GM19438 (cell line): ENCODE measurements at regions not wholly inside any gene's neighbourhood (a gene's known extent, or its start where the extent isn't known, plus 50 kb on each side); places are given as distances from the start of the nearest gene placed in this dataset.
"Not testable (repeated sequence)": the region's sequence is repeated elsewhere in the genome, so short reads cannot be mapped to it uniquely, and the experiment has no call there.

Source experiments
- ATAC-seq: cut with Tn5 transposase; IDR thresholded peaks from one replicate; pipeline ENCODE4 v1.9.1; 2021; ENCODE audit warnings: low read depth; ENCODE audit not compliant: unreplicated experiment

DNA sequence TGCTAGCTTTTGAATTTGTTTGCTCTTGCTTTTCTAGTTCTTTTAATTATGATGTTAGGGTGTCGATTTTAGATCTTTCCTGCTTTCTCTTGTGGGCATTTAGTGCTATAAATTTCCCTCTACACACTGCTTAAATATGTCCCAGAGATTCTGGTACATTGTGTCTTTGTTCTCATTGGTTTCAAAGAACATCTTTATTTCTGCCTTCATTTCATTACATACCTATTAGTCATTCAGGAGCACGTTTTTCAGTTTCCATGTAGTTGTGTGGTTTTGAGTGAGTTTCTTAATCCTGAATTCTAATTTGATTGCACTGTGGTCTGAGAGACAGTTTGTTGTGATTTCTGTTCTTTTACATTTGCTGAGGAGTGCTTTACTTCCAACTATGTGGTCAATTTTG is 51.2 kb upstream of the MB21D2 start:
- not testable (repeated sequence) for ATAC-seq

DNA sequence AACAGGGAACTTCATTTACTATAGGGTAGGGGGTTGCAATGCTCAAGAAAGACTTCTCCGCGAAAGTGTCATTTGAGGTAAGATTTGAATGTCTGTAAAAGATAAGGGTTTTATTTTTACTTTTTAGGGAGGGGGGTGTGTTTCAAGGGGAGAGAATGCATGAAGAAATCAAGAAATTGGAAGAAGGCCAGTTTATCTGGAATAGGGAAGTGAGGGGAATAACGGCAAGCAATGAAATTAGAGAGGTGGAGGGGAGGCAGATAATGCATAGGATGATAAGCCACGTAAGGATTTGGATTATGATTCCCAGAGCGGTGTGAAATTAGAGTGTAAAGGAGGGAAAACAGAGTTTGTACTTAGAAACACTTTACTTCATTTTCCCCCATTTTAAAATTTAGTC is 63.0 kb upstream of the MB21D2 start:
- ATAC-seq: no peak

DNA sequence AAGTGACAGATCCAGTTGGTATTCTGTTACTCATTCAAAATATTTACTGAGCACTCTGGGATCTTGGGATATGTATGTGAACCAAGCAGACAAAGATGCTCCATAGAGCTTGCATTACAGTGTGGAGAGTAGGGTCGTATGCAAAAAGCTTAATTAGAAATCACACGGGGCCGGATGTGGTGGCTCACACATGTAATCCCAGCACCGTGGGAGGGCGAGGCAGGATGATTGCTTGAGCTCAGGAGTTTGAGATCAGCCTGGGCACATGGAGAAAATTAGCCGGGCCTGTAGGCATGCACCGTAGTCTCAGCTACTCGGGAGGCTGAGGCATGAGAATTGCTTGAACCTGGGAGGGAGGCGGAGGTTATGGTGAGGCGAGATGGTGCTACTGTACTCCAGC is 68.7 kb upstream of the MB21D2 start:
- ATAC-seq: no peak

DNA sequence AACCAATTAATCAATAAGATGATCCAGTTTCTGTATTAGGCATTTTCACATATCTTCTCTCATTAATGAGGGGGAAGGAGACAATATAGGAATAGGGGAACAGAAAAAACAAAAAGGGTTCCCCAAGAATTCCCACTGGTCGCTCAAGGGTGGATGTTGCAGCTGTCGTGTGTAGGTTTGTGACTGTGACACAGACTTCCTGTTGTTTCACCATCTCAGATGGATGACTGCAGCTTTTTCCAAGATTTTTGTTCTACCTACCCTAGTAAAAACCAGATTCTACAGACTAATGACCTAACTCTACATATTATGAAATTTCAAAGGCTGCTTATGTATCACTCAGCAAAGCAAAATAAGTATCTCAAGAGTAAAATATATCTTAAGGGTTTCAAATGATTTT is 73.7 kb upstream of the MB21D2 start:
- no peak for ATAC-seq

DNA sequence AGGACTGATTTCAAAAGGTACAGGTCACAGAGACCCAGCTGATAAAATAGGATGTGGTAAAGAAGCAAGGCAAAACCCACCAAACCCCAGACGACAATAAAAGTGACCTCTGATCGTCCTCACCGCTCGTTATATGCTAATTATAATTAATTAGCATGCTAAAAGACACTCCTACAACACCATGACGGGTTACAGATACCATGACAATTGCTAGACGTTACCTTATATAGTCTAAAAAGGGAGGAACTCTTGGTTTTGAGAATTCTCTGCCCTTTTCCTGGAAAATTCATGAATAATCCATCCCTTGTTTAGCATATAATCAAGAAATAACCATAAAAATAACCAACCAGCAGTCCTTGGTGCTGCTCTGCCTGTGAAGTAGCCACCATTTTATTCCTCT is 74.7 kb upstream of the MB21D2 start:
- no peak for ATAC-seq

DNA sequence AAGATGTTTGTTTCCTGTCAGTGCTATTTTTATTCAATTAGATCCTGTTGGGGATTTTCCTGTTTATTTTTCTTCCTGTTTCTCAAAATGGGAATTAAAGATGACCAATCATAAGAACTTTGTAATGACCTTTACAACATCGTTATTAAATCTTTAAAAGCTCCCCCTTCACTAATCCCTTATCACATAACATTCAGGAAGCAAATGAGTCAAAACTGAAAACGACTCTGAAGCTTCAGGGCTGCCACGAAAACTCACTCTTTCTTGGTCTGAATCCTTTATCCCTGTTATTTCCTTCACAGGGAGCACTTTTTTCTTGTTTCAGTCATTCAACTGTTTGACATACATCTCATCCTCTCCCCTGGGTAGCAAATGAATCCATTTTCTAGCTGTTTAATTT is 75.8 kb upstream of the MB21D2 start:
- ATAC-seq: no peak

DNA sequence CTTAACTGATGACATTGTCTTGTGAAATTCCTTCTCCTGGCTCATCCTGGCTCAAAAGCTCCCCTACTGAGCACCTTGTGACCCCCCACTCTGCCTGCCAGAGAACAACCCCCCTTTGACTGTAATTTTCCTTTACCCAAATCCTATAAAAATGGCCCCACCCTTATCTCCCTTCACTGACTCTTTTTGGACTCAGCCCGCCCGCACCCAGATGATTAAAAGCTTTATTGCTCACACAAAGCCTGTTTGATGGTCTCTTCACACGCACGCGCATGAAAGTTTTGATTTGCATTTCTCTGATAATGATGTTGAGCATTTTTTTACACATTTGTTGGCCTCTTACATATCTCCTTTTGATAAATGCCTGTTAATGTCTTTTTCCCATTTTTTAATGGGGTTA is 83.5 kb upstream of the MB21D2 start:
- ATAC-seq: not testable (repeated sequence)

DNA sequence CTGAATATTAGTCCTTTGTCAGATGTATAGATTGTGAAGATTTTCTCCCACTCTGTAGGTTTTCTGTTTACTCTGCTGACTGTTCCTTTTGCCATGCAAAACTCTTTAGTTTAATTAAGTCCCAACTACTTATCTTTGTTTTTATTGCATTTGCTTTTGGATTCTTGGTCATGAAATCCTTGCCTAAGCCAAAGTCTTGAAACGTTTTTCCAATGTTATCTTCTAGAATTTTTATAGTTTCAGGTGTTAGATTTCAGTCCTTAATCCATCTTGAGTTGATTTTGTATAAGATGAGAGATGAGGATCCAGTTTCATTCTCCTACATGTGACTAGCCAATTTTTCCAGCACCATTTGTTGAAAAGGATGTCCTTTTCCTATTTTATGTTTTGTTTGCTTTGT is 86.0 kb upstream of the MB21D2 start:
- not testable (repeated sequence) for ATAC-seq

DNA sequence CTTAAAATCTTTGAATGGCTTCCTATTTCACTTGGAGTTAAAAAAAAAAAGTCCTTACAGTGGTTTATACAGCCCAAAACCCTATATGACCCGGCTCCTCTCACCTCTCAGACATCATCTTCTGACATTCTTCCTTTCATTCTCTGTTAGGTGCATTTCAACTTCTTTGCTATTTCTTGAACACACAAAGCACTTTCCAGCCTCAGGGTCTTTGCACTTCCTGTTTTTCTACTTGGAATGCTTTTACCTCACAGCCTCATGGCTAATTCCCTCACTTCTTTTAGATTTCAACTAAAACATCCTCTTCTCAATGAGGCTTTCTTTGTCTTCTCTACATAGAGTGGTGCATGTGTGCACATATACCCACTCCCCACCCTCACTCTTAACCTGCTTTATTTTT is 91.0 kb upstream of the MB21D2 start:
- no peak for ATAC-seq

DNA sequence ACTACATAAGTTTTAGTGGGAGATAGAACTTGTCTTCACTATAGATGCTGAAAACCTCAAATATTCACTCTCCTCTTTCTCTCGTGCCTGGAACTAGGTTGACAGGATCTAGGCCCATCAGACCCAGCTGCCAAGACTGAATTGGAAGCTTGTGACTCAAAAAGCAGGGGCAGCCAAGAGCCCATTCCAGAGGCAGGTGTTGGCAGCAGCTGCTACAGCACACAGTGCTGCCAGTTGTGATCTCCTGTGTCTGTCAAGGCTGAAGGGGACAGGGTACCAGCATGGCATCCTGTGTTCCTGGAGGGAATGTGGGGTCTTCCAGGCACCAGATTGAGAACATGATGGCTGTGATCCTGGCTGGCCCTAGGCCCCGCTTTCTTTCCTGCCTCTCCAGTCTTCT is 92.5 kb upstream of the MB21D2 start:
- no peak for ATAC-seq

DNA sequence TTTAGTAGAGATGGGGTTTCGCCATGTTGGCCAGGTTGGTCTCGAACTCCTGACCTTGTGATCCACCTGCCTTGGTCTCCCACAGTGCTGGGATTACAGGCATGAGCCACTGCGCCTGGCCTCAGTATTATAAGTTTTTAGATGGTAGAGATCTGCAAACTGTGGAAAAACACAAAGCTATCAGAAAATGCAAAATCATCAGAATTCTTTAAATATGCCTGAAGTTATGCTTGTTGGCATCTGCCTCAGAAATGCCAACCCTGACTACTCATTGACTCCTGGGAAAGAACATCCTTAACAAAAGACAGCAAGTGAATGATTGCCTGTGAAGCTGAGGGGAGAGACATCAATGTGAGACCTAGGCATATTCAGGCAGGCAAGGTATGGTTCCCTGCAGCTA is 94.3 kb upstream of the MB21D2 start:
- ATAC-seq: no peak

DNA sequence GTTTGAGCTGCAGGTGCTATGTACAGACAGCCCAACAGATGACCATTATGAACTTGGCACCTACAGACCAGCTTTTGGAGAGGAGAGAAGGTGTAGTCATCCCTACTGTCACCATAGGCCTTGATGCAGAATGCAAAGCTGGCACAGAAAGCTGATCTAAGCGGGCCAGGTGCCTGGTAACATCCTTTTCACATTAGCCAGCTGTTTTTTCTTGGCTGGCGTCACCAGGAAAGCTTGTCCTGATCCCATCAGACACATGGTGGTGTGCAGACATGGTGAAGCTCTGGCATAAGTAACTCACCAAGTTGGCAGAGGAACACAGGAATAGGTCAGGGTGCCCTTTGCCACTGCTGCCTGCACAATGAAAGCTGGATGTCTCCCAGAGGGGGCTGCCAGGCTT is 97.2 kb upstream of the MB21D2 start:
- ATAC-seq: no peak

DNA sequence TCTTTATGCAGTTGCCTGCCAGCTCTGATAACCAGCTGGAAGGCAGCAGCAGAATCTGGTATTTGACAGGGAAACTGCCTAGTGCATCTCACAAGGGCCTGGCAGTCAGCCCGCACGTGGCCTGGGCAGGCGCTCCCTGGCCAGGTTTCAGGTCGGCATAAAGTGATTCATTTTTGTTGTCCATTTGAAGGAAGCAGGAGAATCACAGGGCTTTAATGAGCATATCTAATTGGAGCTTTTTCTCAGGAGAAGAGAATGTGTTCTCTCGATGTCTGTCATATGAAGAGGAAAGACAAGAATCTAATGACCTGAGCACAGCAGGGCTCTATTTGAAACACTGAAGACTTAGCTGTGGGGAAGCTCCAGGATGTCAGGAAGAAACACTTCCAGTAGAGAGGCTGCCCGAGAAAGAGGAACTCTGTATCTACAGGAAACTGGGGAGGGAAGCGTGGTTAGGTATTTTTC is 98.8 kb upstream of the MB21D2 start:
- ATAC-seq: no peak

DNA sequence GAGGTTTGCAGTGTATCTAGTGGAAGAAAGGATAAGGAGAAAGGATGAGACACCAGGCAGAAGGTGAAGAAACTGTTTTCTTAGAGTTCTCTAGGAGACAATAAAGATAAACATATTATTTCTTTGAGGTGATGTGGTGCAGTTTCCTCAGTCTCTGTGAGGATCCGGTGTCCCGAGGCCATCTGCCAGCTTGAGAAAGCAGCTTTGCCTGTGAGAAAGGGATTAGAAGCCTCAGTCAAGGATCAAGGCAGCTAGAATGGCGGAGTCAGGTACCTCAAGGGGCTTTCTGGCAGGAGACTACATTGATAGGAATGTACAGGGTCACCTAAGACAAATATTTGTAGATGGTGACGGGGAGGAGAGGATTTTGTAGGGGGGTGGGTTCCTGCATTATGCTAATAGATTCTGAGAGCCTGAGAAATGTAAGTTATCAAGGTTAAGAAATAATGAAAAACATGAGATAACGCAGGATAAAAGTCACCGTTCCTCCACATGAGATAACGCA is 103.9 kb upstream of the MB21D2 start:
- no peak for ATAC-seq

DNA sequence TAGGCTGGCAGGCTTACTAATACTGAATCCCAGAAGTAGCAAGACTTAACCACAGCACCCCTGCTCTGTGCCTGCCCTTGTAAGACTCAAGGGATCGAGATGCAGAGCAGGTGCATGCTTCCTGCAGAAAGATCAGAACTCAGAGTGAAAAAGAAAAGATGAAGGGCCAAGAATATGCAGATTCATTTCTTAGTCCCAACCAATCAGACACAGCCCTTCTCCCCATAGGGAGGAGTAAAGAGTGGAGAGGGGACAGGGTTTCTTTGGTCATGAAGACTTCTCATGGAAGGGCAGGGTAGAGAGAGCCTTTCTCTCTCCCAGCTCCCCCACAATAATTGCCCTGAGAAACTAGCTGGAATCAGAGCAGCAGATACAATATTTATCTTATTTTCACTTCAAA is 105.6 kb upstream of the MB21D2 start:
- ATAC-seq: no peak

DNA sequence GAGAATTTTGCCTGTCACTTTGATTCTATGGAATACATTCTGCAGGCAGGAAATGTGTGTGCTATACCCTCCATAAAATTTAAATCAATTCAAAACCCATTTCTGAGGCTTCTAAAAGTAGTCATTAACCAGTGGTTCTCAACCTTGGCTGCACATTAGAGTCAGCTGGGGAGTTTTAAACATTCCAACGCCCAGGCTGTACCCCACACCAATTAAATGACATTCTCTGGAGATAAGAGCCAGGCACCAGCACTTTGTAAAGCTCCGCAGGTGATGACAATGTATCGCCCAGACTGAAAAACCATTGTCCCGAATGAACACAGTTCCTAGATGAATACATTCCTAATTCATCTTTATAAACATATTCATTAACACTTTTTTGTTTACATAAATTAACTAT is 110.6 kb upstream of the MB21D2 start:
- ATAC-seq: no peak

DNA sequence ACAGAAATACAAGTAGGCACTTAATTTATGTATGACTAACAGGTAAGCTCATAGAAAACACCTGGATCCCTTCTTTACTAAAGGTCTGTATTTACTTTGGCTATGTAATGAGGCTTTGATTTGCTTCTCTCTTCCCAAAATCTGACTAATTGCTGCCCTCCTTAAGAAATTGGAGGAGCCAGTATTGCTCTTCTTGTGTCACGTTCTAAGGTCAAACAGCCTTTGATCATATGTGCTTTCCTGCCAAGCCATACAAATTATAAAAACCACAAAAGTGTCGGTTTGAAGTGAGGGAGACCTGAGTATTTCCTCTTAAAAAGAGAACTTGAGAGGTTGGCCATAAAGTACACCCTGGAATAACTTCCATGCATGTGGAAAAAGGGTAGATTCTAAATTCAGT is 112.1 kb upstream of the MB21D2 start:
- no peak for ATAC-seq

DNA sequence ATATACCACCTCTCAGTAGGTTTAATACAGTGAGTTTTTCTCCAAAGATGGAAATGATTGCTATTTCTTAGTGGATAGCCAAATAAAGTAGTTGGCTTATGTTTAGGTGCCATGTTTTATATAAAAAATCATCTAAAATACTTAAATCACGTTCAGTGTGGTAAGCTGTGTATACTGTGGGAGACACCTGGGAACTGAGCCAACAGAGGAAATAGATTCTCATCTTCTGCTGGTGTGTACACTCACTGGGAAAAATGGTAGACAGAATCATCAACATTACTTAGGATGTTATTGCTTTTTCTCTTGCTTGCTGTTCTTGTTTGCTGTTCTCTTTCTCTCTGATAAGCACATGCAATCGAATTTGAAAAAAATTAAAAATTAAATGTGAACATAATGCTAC is 112.6 kb upstream of the MB21D2 start:
- ATAC-seq: no peak

DNA sequence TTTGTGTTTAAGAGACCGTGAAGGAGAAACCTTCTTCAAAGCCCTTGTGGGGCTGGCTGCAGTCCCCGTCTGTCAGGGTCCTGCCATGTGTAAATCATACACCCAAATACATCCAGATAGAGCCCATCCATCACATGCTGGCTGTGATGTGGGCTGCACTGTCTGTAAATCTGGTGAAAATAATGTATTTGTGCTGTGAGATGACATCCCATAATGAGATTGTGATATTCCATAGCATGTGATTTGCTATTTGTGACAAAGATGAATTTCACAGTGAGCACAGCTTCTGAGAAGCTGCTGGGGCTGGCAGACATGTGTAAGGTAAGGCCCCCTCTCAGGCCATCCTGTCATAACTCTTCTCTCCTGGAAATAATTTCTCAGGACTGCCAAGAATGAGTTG is 114.3 kb upstream of the MB21D2 start:
- ATAC-seq: no peak

DNA sequence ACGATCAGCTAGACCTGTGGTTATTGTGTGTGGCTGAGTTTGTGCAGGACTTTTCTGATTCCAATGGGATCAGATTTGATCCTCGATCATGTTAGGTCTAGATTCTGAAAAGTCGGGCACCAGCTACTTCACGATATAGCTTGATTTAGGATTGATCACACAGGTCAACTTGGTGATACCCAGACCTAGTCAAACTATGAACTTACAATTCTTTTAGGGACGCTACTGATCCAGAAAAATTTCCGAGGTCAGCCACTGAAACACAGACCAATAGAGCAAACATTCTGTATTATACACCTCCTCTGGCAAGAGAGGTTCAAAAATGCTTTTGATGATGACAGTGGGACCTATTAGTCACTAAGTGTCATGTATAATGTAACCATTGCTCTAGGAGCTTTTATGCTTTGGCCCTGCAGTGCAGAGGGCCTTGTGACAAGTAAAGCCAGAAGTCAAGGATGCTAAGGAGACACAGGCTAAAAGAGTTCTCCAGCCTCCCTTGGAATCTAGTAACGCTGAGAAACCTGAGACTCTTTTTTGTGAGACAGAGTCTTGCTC is 115.6 kb upstream of the MB21D2 start:
- ATAC-seq: no peak

DNA sequence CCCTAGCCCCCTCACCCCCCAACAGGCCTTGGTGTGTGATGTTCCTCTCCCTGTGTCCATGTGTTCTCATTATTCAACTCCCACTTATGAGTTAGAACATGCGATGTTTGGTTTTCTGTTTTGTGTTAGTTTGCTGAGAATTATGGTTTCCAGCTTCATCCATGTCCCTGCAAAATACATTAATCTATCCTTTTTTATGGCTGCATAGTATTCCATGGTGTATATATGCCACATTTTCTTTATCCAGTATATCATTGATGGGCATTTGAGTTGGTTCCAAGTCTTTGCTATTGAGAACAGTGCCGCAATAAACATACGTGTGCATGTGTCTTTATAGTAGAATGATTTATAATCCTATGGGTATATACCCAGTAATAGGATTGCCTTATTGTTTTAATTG is 120.2 kb upstream of the MB21D2 start:
- ATAC-seq: not testable (repeated sequence)

DNA sequence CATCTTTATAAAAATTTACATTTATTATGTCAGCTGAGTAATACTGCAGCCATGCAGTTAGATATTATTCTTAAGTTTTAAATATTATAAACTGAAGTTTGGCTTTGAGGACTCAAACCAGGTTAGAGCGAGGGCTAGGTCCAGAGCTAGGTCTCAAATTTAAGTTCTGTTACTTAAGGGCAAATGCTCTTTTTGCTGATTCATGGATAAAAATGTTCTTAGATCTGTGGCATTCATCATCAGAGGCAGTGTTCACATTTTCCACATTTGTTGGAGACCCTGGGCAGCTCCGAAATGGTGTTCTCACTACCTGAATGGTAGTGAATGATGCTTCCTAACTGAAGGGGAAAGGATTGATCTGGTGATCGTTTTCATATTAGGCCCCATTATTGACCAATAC is 121.4 kb upstream of the MB21D2 start:
- no peak for ATAC-seq
